ENCODE measurements at regions not wholly inside any gene's neighbourhood (a gene's known extent, or its start where the extent isn't known, plus 50 kb on each side); places are given as distances from the start of the nearest gene placed in this dataset.

DNA sequence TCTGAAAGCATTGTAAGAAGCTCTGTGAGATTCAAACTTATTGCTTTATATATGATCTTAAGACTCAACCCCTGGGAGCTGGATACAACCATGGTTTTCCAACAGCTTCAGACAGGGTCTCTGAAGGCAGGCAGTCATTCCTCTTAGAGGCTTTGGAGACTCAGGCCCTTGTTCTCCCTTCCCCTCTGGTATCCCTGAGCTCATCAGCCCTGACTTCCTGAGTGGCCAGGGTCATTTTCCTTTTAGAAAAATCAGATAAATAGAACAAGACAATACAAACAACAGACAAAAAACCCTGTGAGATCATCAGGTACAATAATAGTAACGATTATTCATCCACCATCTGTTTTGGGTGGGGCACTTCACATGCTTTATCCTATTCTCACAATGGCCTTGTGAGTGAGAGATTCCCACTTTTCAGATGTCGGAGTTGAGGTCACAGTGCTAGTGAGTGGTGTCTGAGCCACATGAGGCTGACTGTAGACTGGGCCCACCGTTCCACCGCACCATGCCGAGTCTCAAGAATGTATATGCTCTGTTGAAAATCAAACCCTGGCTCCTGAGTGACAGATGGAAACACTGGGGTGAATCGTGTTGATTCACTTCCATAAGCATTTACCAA is 144.2 kb downstream of the CXCL12 start:
- DNase-seq = no peak

DNA sequence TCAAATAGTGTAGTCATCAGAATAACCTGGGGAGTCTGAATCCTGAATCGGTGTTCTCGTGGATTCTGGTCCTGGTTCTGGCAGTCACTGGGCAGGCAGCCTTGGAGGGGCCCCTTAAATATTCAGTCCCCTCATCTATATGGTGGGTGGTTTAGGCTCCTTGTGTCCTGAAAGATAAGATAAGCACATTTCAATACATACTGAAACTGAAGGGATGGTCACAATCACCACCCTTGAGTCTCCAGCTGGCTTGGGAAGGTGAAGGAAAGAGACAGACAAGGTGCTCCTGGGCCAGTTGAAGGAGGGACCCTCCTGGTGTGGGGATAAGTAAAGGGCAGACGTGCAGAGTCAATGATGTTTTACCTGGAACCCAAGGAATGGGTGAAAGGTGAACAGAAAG is 146.7 kb downstream of the CXCL12 start:
- DNase-seq = no peak

DNA sequence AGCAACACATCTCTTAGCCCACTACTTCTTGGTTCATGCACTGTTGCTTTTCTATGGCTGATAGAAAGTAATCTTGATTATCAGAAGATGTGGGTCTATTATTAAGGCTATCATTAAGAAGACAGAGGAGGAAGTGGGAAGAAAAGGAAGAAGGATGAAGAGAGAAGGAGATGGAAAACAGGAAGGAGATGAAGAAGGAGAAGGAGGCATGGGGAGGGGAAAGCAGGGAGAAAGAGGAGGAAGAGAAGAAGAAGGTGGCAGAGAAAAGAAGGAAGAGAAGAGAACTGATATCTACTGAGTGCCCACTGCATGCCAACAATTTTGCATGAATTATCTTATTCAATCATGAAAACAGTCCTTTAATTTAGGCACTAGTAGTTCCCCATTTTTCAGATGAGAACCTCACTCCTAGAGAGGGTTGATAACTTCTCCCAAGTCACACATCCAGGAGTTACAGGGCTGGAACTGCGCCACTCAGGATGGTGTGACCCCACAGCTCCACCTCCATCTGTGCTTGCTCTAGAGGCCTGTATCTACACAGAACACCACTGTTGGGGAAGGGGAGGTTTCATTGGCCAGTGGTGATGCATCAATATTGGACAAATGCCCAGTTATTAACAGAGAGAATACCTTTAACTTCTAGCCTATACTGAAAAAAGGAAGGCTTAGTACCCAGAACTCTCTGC is 147.4 kb downstream of the CXCL12 start:
- no peak for DNase-seq

GRCh38 chr10:44235363-44235762 is 149.5 kb downstream of the CXCL12 start:
- DNase-seq = no peak

DNA sequence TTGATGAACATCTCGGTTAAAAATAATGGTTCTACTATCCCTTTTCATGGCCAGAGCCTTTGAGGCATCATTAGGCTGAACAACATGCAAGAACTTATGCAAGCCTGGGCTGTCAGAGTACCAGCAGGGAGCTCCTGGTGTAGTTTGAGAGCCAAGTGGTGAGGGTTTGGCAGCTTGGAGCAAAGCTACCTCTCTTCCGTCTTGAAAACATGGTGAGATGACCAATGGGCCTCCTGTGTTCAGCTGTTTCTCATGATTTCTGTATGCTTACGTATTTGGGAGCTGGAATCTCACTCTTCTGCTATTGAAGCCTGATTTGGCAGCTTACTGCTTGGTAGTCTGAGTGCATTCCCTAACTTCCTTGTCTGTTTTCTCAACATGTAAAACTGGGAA is 150.4 kb downstream of the CXCL12 start:
- no peak for DNase-seq

DNA sequence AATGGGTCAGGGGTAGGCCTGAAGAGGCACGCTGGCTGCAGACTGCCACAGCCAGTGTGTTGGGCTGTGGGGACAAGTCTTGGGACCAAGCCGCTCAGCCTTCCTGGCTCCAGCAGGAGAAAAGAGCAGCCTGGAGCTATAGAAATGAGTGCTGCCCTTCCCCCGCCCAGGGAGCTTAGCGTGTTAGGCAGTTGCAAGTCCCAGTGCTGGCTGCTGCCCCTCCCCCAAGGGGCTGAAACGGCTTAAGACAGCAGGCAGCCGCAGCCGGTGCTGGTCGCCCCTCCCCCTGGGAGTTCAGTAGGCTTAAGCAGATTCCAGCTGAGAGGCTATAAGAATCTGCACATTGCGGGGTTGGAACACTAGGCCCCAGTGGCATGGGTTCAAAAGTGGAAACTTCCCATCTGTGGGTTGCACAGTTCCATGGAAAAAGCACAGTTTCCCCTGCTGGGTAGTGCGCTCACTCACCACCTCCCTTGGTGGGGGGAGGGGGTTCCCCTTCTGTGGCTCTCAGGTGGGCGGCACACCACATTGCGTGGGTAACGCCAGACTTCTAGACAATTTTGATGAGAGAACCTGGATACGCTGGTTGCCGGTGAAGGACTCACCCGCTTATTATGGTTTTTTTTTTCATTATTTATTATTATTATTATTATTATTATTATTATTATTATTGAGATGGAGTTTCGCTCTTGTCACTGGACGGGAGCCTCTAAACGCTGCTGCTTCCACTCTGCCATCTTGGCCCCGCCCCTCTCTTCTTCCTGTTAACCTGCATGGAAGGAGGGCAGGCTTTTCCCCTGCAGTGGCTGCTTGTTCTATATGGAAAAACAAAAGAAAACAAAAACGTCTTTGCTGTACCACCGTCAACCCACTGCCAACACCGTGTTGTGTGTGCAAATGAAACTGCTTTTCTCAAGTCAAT is 151.1 kb downstream of the CXCL12 start:
- DNase-seq = no peak

DNA sequence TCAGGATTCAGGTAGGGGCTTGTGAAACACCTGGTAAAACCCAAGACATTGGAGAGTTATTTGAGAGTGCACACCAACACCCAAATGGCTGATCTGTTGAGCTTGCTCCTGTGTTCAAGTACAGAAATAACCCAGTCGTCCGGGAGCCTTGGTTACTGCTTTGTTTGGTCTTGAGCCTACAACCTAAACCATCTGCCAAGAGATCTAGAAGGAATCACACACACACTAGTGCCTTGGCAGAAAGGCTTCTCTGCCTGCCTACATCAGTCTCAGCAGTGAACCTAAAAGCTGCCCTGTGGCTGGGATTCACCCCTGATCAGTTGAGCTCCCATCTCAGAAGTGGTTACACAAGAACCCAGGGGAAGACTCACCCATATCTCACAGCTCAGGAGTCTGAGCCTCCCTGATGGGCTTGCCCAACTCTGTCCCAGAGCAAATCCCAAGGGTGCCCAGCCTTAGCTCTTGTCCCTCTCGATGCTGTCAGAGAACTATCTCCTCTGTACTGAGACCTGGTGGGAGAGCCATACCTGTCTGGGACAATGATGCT is 167.6 kb downstream of the CXCL12 start:
- DNase-seq = no peak

DNA sequence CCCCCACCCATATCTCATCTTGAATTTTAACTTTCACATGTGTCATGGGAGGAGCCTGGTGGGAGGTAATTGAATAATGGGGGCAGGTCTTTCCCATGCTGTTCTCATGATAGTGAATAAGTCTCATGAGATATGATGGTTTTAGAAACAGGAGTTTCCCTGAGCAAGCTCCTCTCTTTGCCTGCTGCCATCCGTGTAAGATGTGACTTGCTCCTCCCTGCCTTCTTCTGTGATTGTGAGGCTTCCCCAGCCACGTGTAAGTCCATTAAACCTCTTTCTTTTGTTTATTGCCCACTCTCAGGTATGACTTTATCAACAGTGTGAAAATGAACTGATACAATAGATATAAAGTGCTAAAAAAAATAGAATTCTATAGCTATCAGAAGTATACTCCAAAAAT is 168.8 kb downstream of the CXCL12 start:
- no peak for DNase-seq

GRCh38 chr10:44209811-44210210 is 175.1 kb downstream of the CXCL12 start:
- no peak for DNase-seq

- DNase-seq = no peak
Measured at GRCh38 chr10:44207160-44207559, 177.7 kb downstream of the CXCL12 start.

GRCh38 chr10:44206127-44206818 is 178.6 kb downstream of the CXCL12 start:
- DNase-seq = no peak

DNA sequence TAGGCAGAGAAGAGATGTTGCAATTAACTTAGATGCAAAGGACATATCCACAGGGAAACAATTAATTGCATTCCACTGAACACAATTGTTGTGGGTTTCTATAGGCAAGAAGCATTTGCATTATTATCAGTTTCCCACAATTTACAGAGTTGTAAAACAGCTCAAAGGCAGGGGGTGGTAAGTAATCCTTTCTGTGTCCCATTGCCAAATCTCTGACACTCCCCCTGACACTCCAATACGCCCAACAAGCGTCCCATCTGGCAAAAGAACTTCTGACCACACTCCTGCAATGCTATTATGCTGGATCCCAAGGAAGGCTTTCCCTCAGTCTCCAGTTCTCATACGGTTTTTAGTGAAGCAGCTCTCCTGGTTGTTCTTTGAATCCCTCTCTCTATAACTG is 179.8 kb downstream of the CXCL12 start:
- DNase-seq = no peak

GRCh38 chr10:44203535-44203934 is 181.4 kb downstream of the CXCL12 start:
- DNase-seq = no peak

- DNase-seq = no peak
Measured at GRCh38 chr10:44202952-44203351, 181.9 kb downstream of the CXCL12 start.

DNA sequence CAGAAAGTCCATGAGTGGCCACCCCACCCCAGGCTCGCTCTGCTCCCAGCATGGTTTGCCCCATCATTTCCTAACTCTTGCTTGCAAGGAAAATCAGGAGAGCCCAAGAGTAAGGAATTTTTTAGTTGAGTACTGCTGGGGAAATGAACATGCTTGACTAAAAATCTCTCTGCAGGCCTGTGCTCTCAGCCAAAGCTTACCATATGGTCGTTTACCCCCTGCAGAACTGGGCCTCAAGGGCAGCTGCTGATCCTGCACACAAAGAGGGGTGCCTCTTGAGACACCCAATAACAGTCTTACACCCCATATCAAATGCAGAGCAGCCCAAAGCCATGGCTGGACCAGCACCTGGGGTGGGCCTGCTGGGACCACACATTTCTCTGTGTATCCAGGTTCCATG is 183.2 kb downstream of the CXCL12 start:
- no peak for DNase-seq

GRCh38 chr10:44201011-44201410 is 183.9 kb downstream of the CXCL12 start:
- no peak for DNase-seq

GRCh38 chr10:44199991-44200655 is 184.8 kb downstream of the CXCL12 start:
- DNase-seq = no peak

DNA sequence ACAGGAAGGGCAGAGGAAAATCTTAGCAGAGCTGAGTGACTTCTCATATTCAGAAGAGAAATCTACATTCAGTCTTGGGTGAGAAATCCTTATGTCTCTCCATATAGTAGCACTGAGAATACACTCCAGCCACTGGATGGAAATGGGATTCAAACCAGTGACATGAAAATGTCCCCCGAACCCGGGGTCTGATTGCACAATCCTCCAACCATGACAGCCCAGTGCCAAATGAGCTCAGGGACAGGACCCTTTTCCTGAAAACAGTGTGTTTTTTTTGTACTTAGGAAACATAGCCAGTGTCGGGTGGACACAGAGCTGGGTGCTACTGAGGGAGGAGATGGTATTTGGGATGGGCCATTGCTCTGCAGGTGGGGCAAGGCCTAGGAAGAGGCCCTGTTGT is 185.6 kb downstream of the CXCL12 start:
- DNase-seq = no peak

DNA sequence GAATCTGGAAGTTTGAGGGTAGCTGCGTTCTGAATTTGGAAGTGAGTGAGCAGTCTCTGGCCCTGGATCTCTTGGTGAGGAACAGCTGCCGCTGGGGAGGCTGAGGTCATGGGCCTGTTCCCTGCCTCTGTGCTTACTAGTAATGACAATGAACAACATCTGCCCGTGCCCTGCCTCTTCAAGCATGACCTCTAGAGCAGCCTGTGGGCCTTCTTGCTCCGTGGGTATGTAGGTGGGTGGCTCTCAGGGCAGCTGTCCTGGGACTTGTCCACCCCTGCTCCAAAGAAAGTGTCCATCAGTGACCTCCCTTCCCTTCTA is 186.2 kb downstream of the CXCL12 start:
- DNase-seq = no peak

GRCh38 chr10:44198096-44198779 is 186.7 kb downstream of the CXCL12 start:
- no peak for DNase-seq

DNA sequence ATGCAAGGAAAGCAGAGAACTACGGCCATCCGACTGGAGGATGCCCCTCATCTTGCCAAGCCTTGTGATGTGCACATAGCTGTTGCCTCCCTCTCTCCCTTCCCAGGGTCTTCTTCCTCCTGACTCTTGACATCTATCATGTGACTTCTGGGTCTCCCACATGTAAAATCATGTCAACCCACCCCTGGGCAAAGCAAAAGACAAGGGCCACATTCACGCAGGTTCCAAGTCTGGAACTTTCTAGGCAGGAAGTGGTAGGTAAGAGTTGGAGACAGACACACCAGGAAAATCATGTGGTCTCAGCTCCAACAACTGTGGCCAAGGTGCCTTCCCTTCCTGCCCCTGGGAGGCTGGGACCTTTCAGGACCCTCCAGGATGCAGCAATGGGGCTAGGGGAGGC is 187.3 kb downstream of the CXCL12 start:
- no peak for DNase-seq

- no peak for DNase-seq
Measured at GRCh38 chr10:44196336-44196735, 188.6 kb downstream of the CXCL12 start.

Measured in stimulated activated CD4-positive, alpha-beta T cell treated with anti-CD3 and anti-CD28 coated beads, Interleukin-4, amount 100 ng/mL, for 24 hours (primary cell).